H9 (cell line): ENCODE measurements at regions not wholly inside any gene's neighbourhood (a gene's known extent, or its start where the extent isn't known, plus 50 kb on each side); places are given as distances from the start of the nearest gene placed in this dataset.

Source experiments
- DNase-seq: peaks from one replicate; pipeline ENCODE4 v3.0.0-alpha.2; 2017
- H2AFZ ChIP-seq: one replicate; pipeline ENCODE4 v1.6.1; 2013; ENCODE audit warnings: mild to moderate bottlenecking, low read length, control low read depth, moderate library complexity
- H2AK5ac ChIP-seq: 2 replicates; pipeline ENCODE4 v1.6.1; 2013; ENCODE audit warnings: low read length, control low read depth, mixed read lengths; ENCODE audit not compliant: insufficient read length
- H2BK120ac ChIP-seq: one replicate; pipeline ENCODE4 v1.6.1; 2013; ENCODE audit warnings: low read depth, mild to moderate bottlenecking, low read length, control low read depth, inconsistent platforms; ENCODE audit not compliant: poor library complexity, severe bottlenecking
- H2BK12ac ChIP-seq: 2 replicates; pipeline ENCODE4 v1.6.1; 2013; ENCODE audit warnings: low read length, control low read depth, mixed read lengths, low read depth; ENCODE audit not compliant: insufficient read length
- H2BK15ac ChIP-seq: 2 replicates; pipeline ENCODE4 v1.6.1; 2013; ENCODE audit warnings: low read depth, low read length, control low read depth
- H2BK20ac ChIP-seq: one replicate; pipeline ENCODE4 v1.6.1; 2013; ENCODE audit warnings: low read depth, mild to moderate bottlenecking, low read length, control low read depth, inconsistent platforms; ENCODE audit not compliant: poor library complexity, severe bottlenecking
- H2BK5ac ChIP-seq: 2 replicates; pipeline ENCODE4 v1.6.1; 2013; ENCODE audit warnings: low read length, control low read depth, mixed read lengths; ENCODE audit not compliant: insufficient read length
- H3K14ac ChIP-seq: 2 replicates; pipeline ENCODE4 v1.6.1; 2013; ENCODE audit warnings: low read length, control low read depth; ENCODE audit not compliant: insufficient read depth
- H3K18ac ChIP-seq: 2 replicates; pipeline ENCODE4 v1.6.1; 2013; ENCODE audit warnings: low read depth, mild to moderate bottlenecking, mixed read lengths, low read length, control low read depth; ENCODE audit not compliant: insufficient read length
- H3K23ac ChIP-seq: 2 replicates; pipeline ENCODE4 v1.6.1; 2013; ENCODE audit warnings: low read length, control low read depth, mixed read lengths, low read depth; ENCODE audit not compliant: insufficient read length
- H3K23me2 ChIP-seq: 2 replicates; pipeline ENCODE4 v1.6.1; 2013; ENCODE audit warnings: low read depth, mild to moderate bottlenecking, mixed read lengths, low read length, control low read depth; ENCODE audit not compliant: insufficient read length, poor library complexity, severe bottlenecking
- H3K27ac ChIP-seq: 2 replicates; pipeline ENCODE4 v1.5.1; 2013; ENCODE audit warnings: low read length, control low read depth, mixed read lengths, low read depth; ENCODE audit not compliant: insufficient read length
- H3K27me3 ChIP-seq: 2 replicates; pipeline ENCODE4 v1.6.1; 2013; ENCODE audit warnings: low read length, control low read depth, inconsistent platforms; ENCODE audit not compliant: insufficient read depth
- H3K4ac ChIP-seq: 2 replicates; pipeline ENCODE4 v1.6.1; 2013; ENCODE audit warnings: low read depth, mild to moderate bottlenecking, control low read depth, inconsistent platforms, low read length, moderate library complexity
- H3K4me1 ChIP-seq: 2 replicates; pipeline ENCODE4 v1.6.1; 2013; ENCODE audit warnings: low read length, control low read depth, inconsistent platforms; ENCODE audit not compliant: insufficient read depth
- H3K4me2 ChIP-seq: 2 replicates; pipeline ENCODE4 v1.6.1; 2013; ENCODE audit warnings: low read length, control low read depth, mixed read lengths; ENCODE audit not compliant: insufficient read length, insufficient read depth
- H3K56ac ChIP-seq: 2 replicates; pipeline ENCODE4 v1.6.1; 2013; ENCODE audit warnings: low read depth, mild to moderate bottlenecking, mixed read lengths, low read length, control low read depth; ENCODE audit not compliant: insufficient read length
- H3K79me1 ChIP-seq: 2 replicates; pipeline ENCODE4 v1.6.1; 2013; ENCODE audit warnings: low read depth, mild to moderate bottlenecking, moderate library complexity, low read length, control low read depth, inconsistent platforms; ENCODE audit not compliant: insufficient read depth, poor library complexity, severe bottlenecking
- H3K79me2 ChIP-seq: 2 replicates; pipeline ENCODE4 v1.6.1; 2013; ENCODE audit warnings: low read length, control low read depth, inconsistent platforms; ENCODE audit not compliant: insufficient read depth
- H3K9ac ChIP-seq: 2 replicates; pipeline ENCODE4 v1.6.1; 2013; ENCODE audit warnings: low read length, control low read depth, mixed read lengths; ENCODE audit not compliant: insufficient read length; ENCODE audit errors: extremely low read depth
- H3K9me3 ChIP-seq: one replicate; pipeline ENCODE4 v1.6.1; 2013; ENCODE audit warnings: low read depth, low read length, inconsistent platforms; ENCODE audit not compliant: control insufficient read depth
- H3T11ph ChIP-seq: one replicate; pipeline ENCODE4 v1.6.1; 2013; ENCODE audit warnings: mild to moderate bottlenecking, low read length, control low read depth, inconsistent platforms
- H4K20me1 ChIP-seq: one replicate; pipeline ENCODE4 v1.6.1; 2013; ENCODE audit not compliant: control insufficient read depth, insufficient read length, insufficient read depth
- H4K5ac ChIP-seq: 2 replicates; pipeline ENCODE4 v1.6.1; 2013; ENCODE audit warnings: low read depth, mild to moderate bottlenecking, mixed read lengths, low read length, control low read depth; ENCODE audit not compliant: insufficient read length
- H4K8ac ChIP-seq: replicated peaks from 2 replicates; pipeline ENCODE4 v1.6.1; 2013; ENCODE audit warnings: low read length, control low read depth, mixed read lengths, low read depth; ENCODE audit not compliant: insufficient read length
- H4K91ac ChIP-seq: 2 replicates; pipeline ENCODE4 v1.6.1; 2013; ENCODE audit warnings: low read depth, mild to moderate bottlenecking, moderate library complexity, mixed read lengths, low read length, control low read depth; ENCODE audit not compliant: insufficient read length
- H3K27ac Mint-ChIP-seq, 3 experiments: 2 replicates in 2 of 3; 3 replicates in 1 of 3; pipeline ENCODE4 v1.8.0; 2020 to 2021; ENCODE audit warnings: mixed read lengths in 3 of 3, mild to moderate bottlenecking in 1 of 3, moderate library complexity in 1 of 3
- H3K27me3 Mint-ChIP-seq: 2 replicates; pipeline ENCODE4 v1.8.0; 2021; ENCODE audit warnings: low read depth, mild to moderate bottlenecking, moderate library complexity, mixed read lengths
- H3K36me3 Mint-ChIP-seq, 3 experiments: 2 replicates in 2 of 3; 3 replicates in 1 of 3; pipeline ENCODE4 v1.8.0; 2020 to 2021; ENCODE audit warnings: low read depth in 3 of 3, mixed read lengths in 3 of 3; ENCODE audit not compliant: insufficient read depth in 1 of 3
- H3K4me1 Mint-ChIP-seq, 2 experiments: 2 replicates each; pipeline ENCODE4 v1.8.0; 2020; ENCODE audit warnings: mixed read lengths in 2 of 2
- H3K4me3 Mint-ChIP-seq, 2 experiments: 2 replicates in 1 of 2; 3 replicates in 1 of 2; pipeline ENCODE4 v1.8.0; 2020 to 2021; ENCODE audit warnings: mild to moderate bottlenecking in 2 of 2, mixed read lengths in 2 of 2, moderate library complexity in 1 of 2
- H3K9me3 Mint-ChIP-seq, 2 experiments: 2 replicates in 1 of 2; 3 replicates in 1 of 2; pipeline ENCODE4 v1.8.0; 2020; ENCODE audit warnings: mild to moderate bottlenecking in 2 of 2, mixed read lengths in 2 of 2, moderate library complexity in 1 of 2
- WGBS: extraction: QIAGEN DNeasy Blood & Tissue Kit; methylation state at CpG from one replicate; pipeline ENCODE4 v1.1.7; 2013; ENCODE audit warnings: missing lambda C conversion rate, low lambda C conversion rate, mixed read lengths; ENCODE audit not compliant: insufficient read length; ENCODE audit errors: extremely low coverage; 5-methylcytosine and 5-hydroxymethylcytosine counted together
- TF ChIP-seq, protein P1 (sequence below): fragments of 200-600 bp; sonication (generic); conservative IDR thresholded peaks from 3 replicates; pipeline ENCODE4 v1.8.0; 2021; ENCODE audit warnings: antibody characterized with exemption, mild to moderate bottlenecking

DNA sequence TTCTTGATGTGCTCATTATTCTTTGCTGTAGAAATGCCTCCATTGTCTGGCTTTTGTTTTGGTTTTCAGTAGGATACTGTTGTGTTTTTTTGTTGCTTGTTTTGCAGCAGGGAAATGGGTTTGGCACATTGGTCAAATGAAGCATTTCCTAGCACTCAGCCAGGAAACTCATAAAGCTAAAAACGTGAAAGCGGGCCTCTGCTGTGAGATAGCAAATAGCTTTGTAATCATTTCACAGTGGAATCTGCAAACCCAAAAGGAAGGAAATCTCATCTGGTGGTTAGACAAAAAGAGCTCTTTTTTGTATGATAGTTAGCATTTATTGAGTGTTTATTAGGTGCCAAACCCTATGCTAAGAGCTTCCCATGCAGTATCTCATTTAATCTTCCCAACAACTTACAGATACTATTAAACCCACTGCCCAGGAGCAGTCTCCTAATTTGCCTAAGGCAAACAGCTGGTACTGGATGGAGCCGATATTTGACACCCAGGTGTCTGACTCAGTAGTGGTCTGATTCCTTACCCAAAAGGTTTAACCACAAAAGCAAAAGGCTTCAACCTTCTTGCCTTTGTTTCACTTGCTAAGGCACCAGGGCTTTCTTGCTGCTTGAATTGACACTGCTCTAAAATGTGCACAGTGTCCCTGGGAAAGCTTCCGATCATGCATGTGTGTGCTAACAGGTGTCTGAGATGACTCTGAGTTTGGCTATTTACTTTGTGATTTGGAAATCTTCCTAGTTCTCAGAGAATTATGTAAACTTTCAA is 527.9 kb upstream of the MDFIC2 start:
- Histone ChIP-seq H4K91ac (no peak overlapping the region), H3K14ac (no peak overlapping the region), H3K18ac (no peak overlapping the region), H3K23ac (no peak overlapping the region), H3K4me2 (no peak overlapping the region), H3K27me3 (no peaks in the 10 kb centered on the region), H2BK12ac (no peak overlapping the region), H3K4me1 (peaks cover 5% of the 10 kb centered on the region; the same call in 1 of the 2 replicates), H4K20me1 (no peaks in the 10 kb centered on the region), H2BK120ac (no peak overlapping the region), H3K27ac (no peak overlapping the region), H3K9ac (no peak overlapping the region), H2BK20ac (no peak overlapping the region), H2BK15ac (no peak overlapping the region), H3K79me2 (no peaks in the 10 kb centered on the region), H4K5ac (no peak overlapping the region), H3T11ph (no peak overlapping the region), H2AFZ (no peak overlapping the region), H2AK5ac (no peak overlapping the region), H2BK5ac (no peak overlapping the region), H3K23me2 (no peaks in the 10 kb centered on the region), H4K8ac (no peak overlapping the region), H3K56ac (no peak overlapping the region), H3K9me3 (no peaks in the 10 kb centered on the region), H3K79me1 (no peaks in the 10 kb centered on the region), H3K4ac (no peak overlapping the region)
- WGBS = no CpG with 5 or more reads among the region's 4 CpGs
- H3K27me3 Mint-ChIP-seq = no peaks in the 10 kb centered on the region
- peaks cover 21% of the 10 kb centered on the region in 2 experiments for H3K4me1 Mint-ChIP-seq
- no peak overlapping the region for H3K4me3 Mint-ChIP-seq
- TF ChIP-seq, protein P1, sequence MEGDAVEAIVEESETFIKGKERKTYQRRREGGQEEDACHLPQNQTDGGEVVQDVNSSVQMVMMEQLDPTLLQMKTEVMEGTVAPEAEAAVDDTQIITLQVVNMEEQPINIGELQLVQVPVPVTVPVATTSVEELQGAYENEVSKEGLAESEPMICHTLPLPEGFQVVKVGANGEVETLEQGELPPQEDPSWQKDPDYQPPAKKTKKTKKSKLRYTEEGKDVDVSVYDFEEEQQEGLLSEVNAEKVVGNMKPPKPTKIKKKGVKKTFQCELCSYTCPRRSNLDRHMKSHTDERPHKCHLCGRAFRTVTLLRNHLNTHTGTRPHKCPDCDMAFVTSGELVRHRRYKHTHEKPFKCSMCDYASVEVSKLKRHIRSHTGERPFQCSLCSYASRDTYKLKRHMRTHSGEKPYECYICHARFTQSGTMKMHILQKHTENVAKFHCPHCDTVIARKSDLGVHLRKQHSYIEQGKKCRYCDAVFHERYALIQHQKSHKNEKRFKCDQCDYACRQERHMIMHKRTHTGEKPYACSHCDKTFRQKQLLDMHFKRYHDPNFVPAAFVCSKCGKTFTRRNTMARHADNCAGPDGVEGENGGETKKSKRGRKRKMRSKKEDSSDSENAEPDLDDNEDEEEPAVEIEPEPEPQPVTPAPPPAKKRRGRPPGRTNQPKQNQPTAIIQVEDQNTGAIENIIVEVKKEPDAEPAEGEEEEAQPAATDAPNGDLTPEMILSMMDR = no peak
- H3K9me3 Mint-ChIP-seq = peaks cover 0 to 6% of the 10 kb centered on the region in 2 experiments; a peak in 2 of 5 replicates
- peak overlapping the region in 2 of 3 experiments; percentile 9 to 59; a peak in 1 of 7 replicates for H3K27ac Mint-ChIP-seq
- DNase-seq = peak; percentile 39
- peaks cover 0 to 8% (median 4%) of the 10 kb centered on the region in 3 experiments; a peak in 2 of 7 replicates for H3K36me3 Mint-ChIP-seq
